HG02678 (cell line): ENCODE measurements at regions not wholly inside any gene's neighbourhood (a gene's known extent, or its start where the extent isn't known, plus 50 kb on each side); places are given as distances from the start of the nearest gene placed in this dataset.
A peak's percentile ranks its signal among the peaks of the same experiment; 100 is the strongest.

Experiments
- ATAC-seq: cut with Tn5 transposase; IDR thresholded peaks from one replicate; pipeline ENCODE4 v1.9.1; 2021; ENCODE audit warnings: mild to moderate bottlenecking, moderate library complexity; ENCODE audit not compliant: unreplicated experiment

DNA sequence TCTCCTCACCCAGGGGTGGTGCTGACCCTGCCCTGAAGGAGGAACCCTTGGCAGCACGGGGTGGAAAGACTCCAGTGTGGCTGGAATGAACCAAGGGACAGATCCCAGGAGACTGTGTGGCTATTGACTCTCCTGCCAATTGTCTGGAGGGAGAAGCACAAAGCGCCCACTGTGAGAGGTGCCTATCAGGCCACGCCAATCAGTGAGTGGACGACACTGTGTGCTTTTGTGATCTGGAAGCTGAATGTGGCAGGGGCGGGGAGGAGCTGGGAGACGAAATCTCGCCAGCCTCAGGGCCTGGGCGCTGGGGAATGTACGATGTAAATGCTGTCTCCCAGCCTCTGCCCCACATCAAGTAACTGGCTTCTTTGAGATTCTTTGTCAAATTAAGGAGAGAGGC is 167.1 kb downstream of the ZBTB18 start:
- no peak for ATAC-seq

GRCh38 chr1:244219149-244219548 is 168.1 kb downstream of the ZBTB18 start:
- ATAC-seq: no peak

DNA sequence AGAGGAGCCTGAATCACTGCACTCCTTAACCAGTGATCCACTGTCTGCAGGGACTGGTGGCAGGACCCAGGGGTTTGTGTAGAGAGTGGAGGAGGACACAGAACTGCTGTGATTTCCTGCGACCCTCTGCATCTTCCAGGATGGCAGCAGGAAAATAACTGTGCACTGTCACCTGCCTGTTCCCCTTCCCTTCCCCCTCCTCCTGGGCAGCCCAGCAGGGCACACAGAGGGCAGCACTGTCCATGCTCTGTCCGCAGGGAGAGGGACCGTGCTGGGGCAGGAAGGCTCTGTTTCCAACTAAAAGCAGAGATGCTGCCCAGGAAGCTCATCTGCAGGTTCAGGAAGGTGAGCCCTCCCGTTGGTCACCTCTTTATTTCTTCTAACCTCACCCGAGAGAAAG is 168.7 kb downstream of the ZBTB18 start:
- no peak for ATAC-seq

- ATAC-seq: no peak
These were observed 169.3 kb downstream of the ZBTB18 start for GRCh38 chr1:244220410-244220809.

DNA sequence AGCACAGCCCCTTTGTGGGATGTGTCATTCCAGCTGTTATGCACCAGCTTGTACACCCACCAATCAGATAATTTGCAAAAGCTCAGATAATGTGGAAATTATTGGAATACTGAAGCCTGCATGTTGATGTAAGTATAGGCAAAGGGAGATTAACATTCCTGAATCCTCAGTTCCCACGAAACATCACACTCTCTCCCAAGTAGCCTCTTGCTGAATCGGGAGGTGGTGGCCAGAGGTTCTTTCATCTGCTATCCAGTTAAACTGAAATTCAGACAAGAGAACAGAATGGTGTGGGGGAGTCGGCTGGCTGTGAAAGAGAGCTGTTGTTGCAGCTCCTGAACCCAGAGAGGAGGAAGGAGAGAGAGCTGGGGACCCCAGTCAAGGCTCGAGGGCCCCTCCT is 170.9 kb downstream of the ZBTB18 start:
- ATAC-seq: no peak

DNA sequence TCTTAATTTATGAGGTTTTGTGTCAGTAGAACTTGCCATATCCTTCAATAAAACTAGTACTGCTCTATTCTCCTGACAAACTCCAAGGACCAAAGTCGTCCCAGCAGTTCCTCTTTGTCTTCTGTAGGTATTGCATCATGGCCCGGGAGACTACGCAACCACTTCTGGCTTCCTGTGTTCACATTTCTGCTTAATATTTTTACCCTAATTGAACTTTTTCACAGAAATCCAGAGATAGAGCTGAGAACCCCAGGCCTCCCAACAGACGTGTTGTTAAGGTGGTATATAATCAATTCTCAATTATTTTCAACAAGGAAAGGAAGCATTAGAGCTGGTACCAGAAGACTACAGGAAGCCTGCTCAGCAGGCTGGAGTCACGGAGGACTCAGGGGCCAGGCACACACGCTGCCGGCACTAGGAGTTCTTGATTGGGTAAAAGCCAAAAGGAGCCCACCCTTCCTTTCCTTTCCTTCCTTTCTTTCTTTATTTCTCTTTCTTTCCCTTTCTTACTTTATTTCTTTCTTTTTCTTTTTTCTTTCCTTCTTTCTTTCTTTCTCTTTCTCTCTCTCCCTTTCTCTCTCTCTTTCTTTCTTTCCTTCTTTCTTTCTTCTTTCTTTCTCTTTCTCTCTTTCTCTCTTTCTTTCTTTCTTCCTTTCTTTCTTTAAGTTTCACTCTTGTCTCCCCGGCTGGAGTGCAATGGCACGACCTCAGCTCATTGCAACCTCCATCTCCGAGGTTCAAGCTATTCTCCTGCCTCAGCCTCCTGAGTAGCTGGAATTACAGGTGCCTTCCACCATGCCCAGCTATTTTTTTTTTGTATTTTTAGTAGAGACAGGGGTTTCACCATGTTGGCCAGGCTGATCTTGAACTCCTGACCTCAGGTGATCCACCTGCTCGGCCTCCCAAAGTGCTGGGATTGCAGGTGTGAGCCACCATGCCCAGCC is 173.7 kb downstream of the ZBTB18 start:
- no peak for ATAC-seq

DNA sequence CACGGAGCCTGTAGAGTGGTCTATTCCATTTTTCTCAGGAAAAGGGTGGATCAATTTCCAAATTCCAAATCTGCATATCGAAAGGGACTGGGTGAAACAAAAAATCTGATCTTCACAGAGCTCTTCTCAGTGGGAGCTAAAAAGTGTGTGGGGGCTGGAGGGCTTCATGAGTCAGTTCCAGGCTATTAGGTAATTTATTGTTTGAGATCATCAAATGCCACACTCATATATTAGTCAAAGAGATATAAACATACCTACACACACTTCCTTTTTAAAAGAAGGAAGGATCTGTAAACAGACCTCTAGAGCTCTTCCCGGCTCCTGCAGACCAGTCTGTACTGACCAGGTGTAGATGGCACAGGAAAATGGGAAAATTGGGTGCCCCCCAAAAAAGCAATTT is 175.4 kb downstream of the ZBTB18 start:
- ATAC-seq: no peak

DNA sequence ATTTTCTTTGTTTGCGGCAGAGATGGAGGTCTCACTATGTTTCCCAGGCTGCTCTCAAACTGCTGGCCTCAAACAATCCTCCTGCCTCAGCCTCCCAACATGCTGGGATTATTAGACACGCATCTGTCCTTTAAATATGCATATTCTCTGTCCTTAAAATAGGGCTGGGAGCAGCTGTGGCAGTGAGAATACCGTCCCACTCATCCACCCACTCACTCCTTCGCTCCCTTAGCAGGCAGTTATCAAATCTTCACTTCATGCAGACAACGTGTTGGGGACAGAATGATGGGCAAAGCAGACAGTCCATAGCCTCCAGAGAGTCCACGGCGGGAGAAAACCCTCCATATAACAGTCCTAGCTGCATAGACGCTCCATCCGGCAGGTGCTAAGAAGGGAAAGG is 179.4 kb downstream of the ZBTB18 start:
- no peak for ATAC-seq

GRCh38 chr1:244231193-244231571 is 180.1 kb downstream of the ZBTB18 start:
- no peak for ATAC-seq

- ATAC-seq: no peak
These were observed 180.7 kb downstream of the ZBTB18 start for GRCh38 chr1:244231572-244232315.

- ATAC-seq: no peak
These were observed 183.0 kb downstream of the ZBTB18 start for GRCh38 chr1:244234009-244234643.

- no peak for ATAC-seq
These were observed 184.1 kb downstream of the ZBTB18 start for GRCh38 chr1:244235157-244235556.

- no peak for ATAC-seq
These were observed 185.0 kb downstream of the ZBTB18 start for GRCh38 chr1:244236101-244236500.

- ATAC-seq: no peak
These were observed 185.6 kb downstream of the ZBTB18 start for GRCh38 chr1:244236721-244237120.

GRCh38 chr1:244237445-244237844 is 186.4 kb downstream of the ZBTB18 start:
- no peak for ATAC-seq

DNA sequence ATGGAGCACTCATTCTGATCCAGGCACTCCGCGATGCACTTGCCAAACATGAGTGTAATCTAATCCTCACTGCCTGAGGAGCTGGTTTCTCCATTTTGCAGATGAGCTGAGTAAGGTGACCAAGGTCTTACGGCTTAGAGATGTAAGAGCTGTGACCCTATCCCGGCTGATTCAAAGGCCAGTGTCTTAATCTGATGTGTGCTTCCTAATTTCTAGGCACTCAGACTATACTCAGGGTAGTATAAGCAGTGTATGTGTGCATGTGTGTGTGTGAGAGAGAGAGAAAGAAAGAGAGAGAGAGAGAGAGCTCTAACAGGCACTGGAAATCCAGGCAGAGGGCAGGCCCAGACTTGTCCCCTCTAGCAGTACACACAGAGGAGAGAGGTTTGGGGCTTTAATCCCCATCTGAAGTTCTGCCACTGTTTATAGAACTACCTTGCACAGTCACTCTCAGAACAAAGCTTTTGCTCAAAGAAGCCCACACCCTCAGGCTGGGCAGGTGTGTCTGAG is 188.2 kb downstream of the ZBTB18 start:
- ATAC-seq: no peak

DNA sequence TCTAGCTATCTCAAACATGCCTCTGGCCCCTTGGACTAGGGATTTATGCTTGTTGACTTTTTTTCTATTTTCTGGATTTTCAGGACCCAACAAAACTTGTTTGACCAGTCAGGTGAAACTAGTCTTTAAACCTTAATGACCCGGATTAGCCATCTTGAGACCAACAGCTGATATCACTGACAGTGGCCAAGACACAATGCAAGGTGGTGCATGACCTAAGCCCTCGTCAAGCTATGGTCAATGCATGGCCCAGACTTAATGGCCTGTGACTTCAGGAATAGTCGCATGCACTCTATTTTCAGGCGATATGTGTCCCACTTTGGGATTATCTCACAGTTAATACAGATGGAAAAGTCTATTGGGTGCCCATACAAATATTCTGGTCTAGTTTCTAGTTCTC is 190.4 kb downstream of the ZBTB18 start:
- ATAC-seq: no peak

- peak; percentile 55 for ATAC-seq
These were observed 191.4 kb downstream of the ZBTB18 start for GRCh38 chr1:244242446-244242845.

GRCh38 chr1:244246334-244246733 is 195.3 kb downstream of the ZBTB18 start:
- no peak for ATAC-seq

- no peak for ATAC-seq
These were observed 197.3 kb downstream of the ZBTB18 start for GRCh38 chr1:244248426-244248825.

DNA sequence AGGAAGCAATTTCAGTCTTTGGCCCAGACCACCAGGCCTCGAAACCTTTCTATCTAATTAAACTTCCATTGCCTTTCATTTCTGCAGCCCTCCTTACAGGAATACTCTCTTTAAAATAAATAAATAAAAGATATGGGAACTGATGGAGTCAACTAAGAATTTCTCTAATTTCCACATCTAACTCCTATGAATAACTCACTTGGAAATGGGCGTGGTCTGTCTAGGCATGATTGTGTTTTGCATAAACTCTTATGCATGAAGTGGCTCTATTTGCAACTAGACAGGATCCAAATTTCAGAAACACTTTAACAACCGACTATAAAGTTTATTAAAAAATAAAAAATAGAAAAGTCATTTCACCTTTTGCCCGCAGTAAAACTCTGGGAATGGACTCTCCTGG is 199.5 kb downstream of the ADSS2 start:
- no peak for ATAC-seq
